Hematopoietic multipotent progenitor cell treated with erythropoietin and hydrocortisone succinate and interleukin-3 and kit ligand, for 4 days (in vitro differentiated cells): ENCODE measurements at regions not wholly inside any gene's neighbourhood (a gene's known extent, or its start where the extent isn't known, plus 50 kb on each side); places are given as distances from the start of the nearest gene placed in this dataset.

Source experiments
- DNase-seq: peaks from one replicate; pipeline ENCODE4 v3.0.0-alpha.2; 2015

- DNase-seq = no peak
Measured at GRCh38 chr21:29443411-29444010, 144.8 kb downstream of the BACH1 start.

GRCh38 chr21:29448766-29449165 is 150.0 kb downstream of the BACH1 start:
- no peak for DNase-seq

GRCh38 chr21:29449306-29449950 is 150.7 kb downstream of the BACH1 start:
- peak; percentile 40 for DNase-seq

GRCh38 chr21:29450058-29450457 is 151.3 kb downstream of the BACH1 start:
- no peak for DNase-seq

GRCh38 chr21:29453511-29453910 is 154.8 kb downstream of the BACH1 start:
- DNase-seq = no peak

- no peak for DNase-seq
Measured at GRCh38 chr21:29454179-29454578, 155.5 kb downstream of the BACH1 start.

GRCh38 chr21:29462479-29462878 is 163.8 kb downstream of the BACH1 start:
- no peak for DNase-seq

- peak; percentile 45 for DNase-seq
Measured at GRCh38 chr21:29465546-29465945, 166.8 kb downstream of the BACH1 start.

- no peak for DNase-seq
Measured at GRCh38 chr21:29466532-29466931, 167.8 kb downstream of the BACH1 start.

GRCh38 chr21:29470397-29470796 is 171.7 kb downstream of the BACH1 start:
- DNase-seq = no peak

GRCh38 chr21:29473808-29474207 is 175.1 kb downstream of the BACH1 start:
- no peak for DNase-seq

GRCh38 chr21:29475329-29475728 is 176.6 kb downstream of the BACH1 start:
- no peak for DNase-seq

GRCh38 chr21:29477347-29477746 is 178.6 kb downstream of the BACH1 start:
- DNase-seq = no peak

GRCh38 chr21:29477941-29478340 is 179.2 kb downstream of the BACH1 start:
- DNase-seq = peak; percentile 20

GRCh38 chr21:29481081-29481480 is 182.4 kb downstream of the BACH1 start:
- DNase-seq = no peak

- no peak for DNase-seq
Measured at GRCh38 chr21:29481641-29482040, 182.9 kb downstream of the BACH1 start.

- DNase-seq = no peak
Measured at GRCh38 chr21:29486306-29486807, 187.6 kb downstream of the BACH1 start.
